Endothelial cell of umbilical vein (primary cell): ENCODE measurements at regions not wholly inside any gene's neighbourhood (a gene's known extent, or its start where the extent isn't known, plus 50 kb on each side); places are given as distances from the start of the nearest gene placed in this dataset.

Experiments
- BruUV-seq: library from RNA; stranded (reverse); fragments of 400-500 nt; replicated peaks from 2 replicates; lab custom pipeline; 2021; lab: Mats Ljungman, UMichigan
- CTCF ChIA-PET: fragments of 300-600, 350-600 bp; sonication (Branson Sonifier 250); formaldehyde crosslinking; loops from one replicate; lab custom pipeline; 2021; ENCODE audit warnings: antibody characterized with exemption, inconsistent platforms; lab: Charles Lee
- POLR2A ChIA-PET: fragments of 300-600, 350-600 bp; sonication (Branson Sonifier 250); formaldehyde crosslinking; loops from one replicate; lab custom pipeline; 2021; ENCODE audit warnings: antibody characterized with exemption, inconsistent platforms; lab: Charles Lee
- DNase-seq: peaks from one replicate; pipeline ENCODE4 v3.0.0-alpha.2; 2011; ENCODE audit warnings: low read depth, low spot score
- FAIRE-seq: peaks from 2 replicates; lab custom pipeline; 2011; peaks lifted over from hg19 to GRCh38; lab: Jason Lieb, UNC
- H2AFZ ChIP-seq: 2 replicates; pipeline ENCODE4 v1.6.0; 2012; ENCODE audit warnings: low read depth, low read length, control low read depth, inconsistent platforms
- H3K27ac ChIP-seq: 2 replicates; pipeline ENCODE4 v1.5.1; 2011; ENCODE audit warnings: low read depth, mild to moderate bottlenecking, control low read depth, low read length, moderate library complexity; ENCODE audit not compliant: insufficient read depth
- H3K27me3 ChIP-seq, 2 experiments: 2 replicates each; pipeline versions ENCODE4 v1.6.0 to v1.6.1; 2011; ENCODE audit warnings: low read length in 2 of 2, mixed read lengths in 1 of 2; ENCODE audit not compliant: control insufficient read depth in 2 of 2, insufficient read depth in 2 of 2
- H3K36me3 ChIP-seq, 2 experiments: 2 replicates in 1 of 2; 3 replicates in 1 of 2; pipeline ENCODE4 v1.5.1; 2011; ENCODE audit warnings: low read length in 2 of 2, mild to moderate bottlenecking in 1 of 2, moderate library complexity in 1 of 2; ENCODE audit not compliant: control insufficient read depth in 2 of 2, insufficient read depth in 2 of 2; ENCODE audit errors: extremely low read depth in 1 of 2
- H3K4me1 ChIP-seq: 3 replicates; pipeline ENCODE4 v1.5.1; 2011; ENCODE audit warnings: mild to moderate bottlenecking, low read length; ENCODE audit not compliant: control insufficient read depth, insufficient read depth; ENCODE audit errors: extremely low read depth
- H3K4me2 ChIP-seq: 2 replicates; pipeline ENCODE4 v1.6.1; 2011; ENCODE audit warnings: low read length, control low read depth, mixed read lengths; ENCODE audit not compliant: insufficient read depth
- H3K4me3 ChIP-seq, 3 experiments: fragments of 200-600 bp in 1 of 3; sonication (generic), shearing (Covaris generic) in 1 of 3; replicated peaks in 1 of 3; 2 replicates each; pipeline ENCODE4 v1.5.1; 2011 to 2016; ENCODE audit warnings: control low read depth in 3 of 3, low read length in 3 of 3, mild to moderate bottlenecking in 2 of 3, inconsistent platforms in 1 of 3, low read depth in 1 of 3, moderate library complexity in 1 of 3; ENCODE audit not compliant: insufficient read depth in 1 of 3
- H3K79me2 ChIP-seq: 2 replicates; pipeline ENCODE4 v1.6.0; 2012; ENCODE audit warnings: low read length, inconsistent platforms; ENCODE audit not compliant: control insufficient read depth, insufficient read depth
- H3K9ac ChIP-seq: replicated peaks from 2 replicates; pipeline ENCODE3; 2011; ENCODE audit warnings: low read length, control low read depth; ENCODE audit not compliant: insufficient read depth; ENCODE audit errors: extremely low read depth
- H3K9me1 ChIP-seq: replicated peaks from 3 replicates; pipeline ENCODE4 v1.6.0; 2011; ENCODE audit warnings: mild to moderate bottlenecking, low read length; ENCODE audit not compliant: control insufficient read depth, insufficient read depth; ENCODE audit errors: extremely low read depth
- H3K9me3 ChIP-seq: replicated peaks from 2 replicates; pipeline ENCODE4 v1.5.1; 2012; ENCODE audit warnings: low read length, inconsistent platforms; ENCODE audit not compliant: control insufficient read depth, insufficient read depth
- H4K20me1 ChIP-seq: replicated peaks from 2 replicates; pipeline ENCODE3; 2011; ENCODE audit warnings: mild to moderate bottlenecking, low read length; ENCODE audit not compliant: control insufficient read depth, insufficient read depth; ENCODE audit errors: extremely low read depth
- EZH2 ChIP-seq: IDR thresholded peaks from 2 replicates; pipeline ENCODE4 v1.6.1; 2012; ENCODE audit warnings: borderline replicate concordance, low read depth, mild to moderate bottlenecking, moderate library complexity, low read length, inconsistent platforms; ENCODE audit not compliant: severe bottlenecking
- FOS ChIP-seq: IDR thresholded peaks from 2 replicates; pipeline ENCODE4 v1.6.1; 2011; ENCODE audit warnings: mild to moderate bottlenecking, low read length, moderate library complexity, borderline replicate concordance; ENCODE audit not compliant: insufficient read depth
- GATA2 ChIP-seq: IDR thresholded peaks from 2 replicates; pipeline ENCODE4 v1.7.0; 2011; ENCODE audit warnings: low read depth, mild to moderate bottlenecking, moderate library complexity, mixed read lengths, low read length; ENCODE audit not compliant: insufficient read length, insufficient read depth
- JUN ChIP-seq: IDR thresholded peaks from 2 replicates; pipeline ENCODE4 v1.6.1; 2011; ENCODE audit warnings: borderline replicate concordance, low read depth; ENCODE audit not compliant: insufficient read length, insufficient read depth
- MAX ChIP-seq: IDR thresholded peaks from 2 replicates; pipeline ENCODE4 v1.6.1; 2011; ENCODE audit not compliant: insufficient read depth, insufficient read length
- MYC ChIP-seq: IDR thresholded peaks from one replicate; pipeline ENCODE4 v1.6.1; 2011; ENCODE audit warnings: mild to moderate bottlenecking, low read depth, low read length
- POLR2A ChIP-seq: IDR thresholded peaks from 2 replicates; pipeline ENCODE4 v1.6.1; 2012; ENCODE audit warnings: low read depth, mild to moderate bottlenecking, control low read depth, low read length
- POLR2AphosphoS5 ChIP-seq: IDR thresholded peaks from 2 replicates; pipeline ENCODE4 v1.6.1; 2012; ENCODE audit warnings: low read depth, mild to moderate bottlenecking, control low read depth, low read length, moderate library complexity; ENCODE audit not compliant: insufficient read depth
- dilution Hi-C: fragments of 300-500 bp; cut with MboI; formaldehyde crosslinking; loops from one replicate; pipeline ENCODE4 v1.15.0; 2019; ENCODE audit warnings: low sequenced_read_pairs; ENCODE audit not compliant: extremely low pct_ligation_motif_present
- intact Hi-C: fragments of 100-400 bp; cut with micrococcal nuclease; formaldehyde crosslinking; loops from one replicate; pipeline ENCODE4 v1.10.0; 2022
- TF ChIP-seq, protein P1 (sequence below), 2 donors: IDR thresholded peaks; 1 replicate in 1 of 2; 2 replicates in 1 of 2; pipeline ENCODE4 v1.5.1; 2011; ENCODE audit warnings: low read length in 2 of 2, mild to moderate bottlenecking in 2 of 2, moderate library complexity in 2 of 2, control low read depth in 1 of 2, inconsistent platforms in 1 of 2, low read depth in 1 of 2; ENCODE audit not compliant: insufficient read depth in 1 of 2; ENCODE audit errors: extremely low read depth in 1 of 2

DNA sequence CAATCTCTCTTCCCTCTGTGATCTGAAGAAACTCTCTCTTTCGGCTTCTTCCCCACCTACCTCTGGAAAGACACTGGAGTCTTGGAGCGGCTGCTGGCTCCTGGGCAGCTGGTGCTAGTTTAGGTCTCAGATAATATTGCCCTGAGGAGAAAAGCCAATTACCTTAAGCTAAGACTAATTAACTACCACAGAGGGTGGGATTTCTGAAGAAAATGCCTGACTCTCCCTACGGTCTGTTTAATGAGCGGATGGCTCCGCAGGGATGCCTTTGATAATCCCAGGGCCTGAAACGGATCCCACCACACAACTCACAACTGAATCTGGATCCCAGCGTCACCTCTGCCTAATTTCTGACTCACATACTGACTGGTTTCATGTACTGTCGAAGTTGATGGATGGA, 127.0 kb upstream of the NLRP1 start:
- Histone ChIP-seq H3K9me3 (no peaks in the 10 kb centered on the region), H3K4me3 (no peak overlapping the region), H2AFZ (no peak overlapping the region), H3K79me2 (no peaks in the 10 kb centered on the region), H3K9me1 (no peaks in the 10 kb centered on the region), H3K27me3 (peaks cover 0 to 8% of the 10 kb centered on the region in 2 experiments), H3K27ac (no peak overlapping the region), H3K36me3 (no peaks in the 10 kb centered on the region), H3K4me1 (no peaks in the 10 kb centered on the region), H3K4me2 (no peak overlapping the region), H3K9ac (no peak overlapping the region), H4K20me1 (no peaks in the 10 kb centered on the region)
- DNase-seq = no peak
- intact Hi-C loops = no loop called here
- CTCF ChIA-PET = interaction anchor here (1.1 to 1.4 kb wide), 3 partner anchors 8 to 357 kb away, joined by 3 to 4 read pairs (median 3); no protein-coding TSS in a partner anchor
- BruUV-seq = no TSS peak
- TF ChIP-seq GATA2 = no peak
- no peak for TF ChIP-seq POLR2A
- no peak for TF ChIP-seq EZH2
- TF ChIP-seq JUN = no peak
- TF ChIP-seq, protein P1, sequence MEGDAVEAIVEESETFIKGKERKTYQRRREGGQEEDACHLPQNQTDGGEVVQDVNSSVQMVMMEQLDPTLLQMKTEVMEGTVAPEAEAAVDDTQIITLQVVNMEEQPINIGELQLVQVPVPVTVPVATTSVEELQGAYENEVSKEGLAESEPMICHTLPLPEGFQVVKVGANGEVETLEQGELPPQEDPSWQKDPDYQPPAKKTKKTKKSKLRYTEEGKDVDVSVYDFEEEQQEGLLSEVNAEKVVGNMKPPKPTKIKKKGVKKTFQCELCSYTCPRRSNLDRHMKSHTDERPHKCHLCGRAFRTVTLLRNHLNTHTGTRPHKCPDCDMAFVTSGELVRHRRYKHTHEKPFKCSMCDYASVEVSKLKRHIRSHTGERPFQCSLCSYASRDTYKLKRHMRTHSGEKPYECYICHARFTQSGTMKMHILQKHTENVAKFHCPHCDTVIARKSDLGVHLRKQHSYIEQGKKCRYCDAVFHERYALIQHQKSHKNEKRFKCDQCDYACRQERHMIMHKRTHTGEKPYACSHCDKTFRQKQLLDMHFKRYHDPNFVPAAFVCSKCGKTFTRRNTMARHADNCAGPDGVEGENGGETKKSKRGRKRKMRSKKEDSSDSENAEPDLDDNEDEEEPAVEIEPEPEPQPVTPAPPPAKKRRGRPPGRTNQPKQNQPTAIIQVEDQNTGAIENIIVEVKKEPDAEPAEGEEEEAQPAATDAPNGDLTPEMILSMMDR (IDR thresholded peaks at IDR 0.05; ENCODE audit: extremely low read depth in 1 of 2, insufficient read depth in 1 of 2, low read depth in 1 of 2, low read length in 2 of 2) = no peak
- TF ChIP-seq POLR2AphosphoS5 = no peak
- TF ChIP-seq MAX = no peak
- no peak for TF ChIP-seq MYC
- TF ChIP-seq FOS = no peak
- POLR2A ChIA-PET = no interaction called here
- dilution Hi-C loops = no loop called here
- no peak for FAIRE-seq
